ENCODE measurements at regions not wholly inside any gene's neighbourhood (a gene's known extent, or its start where the extent isn't known, plus 50 kb on each side); places are given as distances from the start of the nearest gene placed in this dataset.

DNA sequence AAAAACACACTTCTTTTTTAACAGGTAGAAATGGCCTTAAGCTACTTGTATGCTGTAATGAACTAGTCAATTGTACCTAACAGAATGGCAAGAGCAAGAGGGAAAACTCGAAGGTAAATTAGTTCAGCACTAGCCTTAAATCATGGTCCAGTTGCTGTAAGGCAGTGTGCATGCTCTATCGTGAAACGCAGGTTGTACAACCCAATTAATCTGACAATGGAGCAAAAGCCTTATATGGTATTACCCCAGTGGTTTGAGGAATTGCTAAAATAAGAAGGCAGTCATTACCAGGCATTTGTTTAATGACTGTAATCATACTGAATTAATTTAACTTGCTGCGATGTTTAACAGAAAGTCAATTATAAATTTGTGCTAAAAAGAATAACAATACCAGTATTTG lies 69.3 kb upstream of the SOX4 start:
- no peaks in the 10 kb centered on the region for H3K36me3 Mint-ChIP-seq (ENCODE audit: low read depth, unreplicated experiment)
- Histone ChIP-seq H3K4me1 (ENCODE audit: insufficient read depth, low read length) (no peaks in the 10 kb centered on the region), H3K27me3 (ENCODE audit: insufficient read depth, low read length) (no peaks in the 10 kb centered on the region), H3K27ac (ENCODE audit: low read depth, low read length) (no peak overlapping the region), H3K4me3 (ENCODE audit: insufficient read depth, low read depth, low read length) (no peak overlapping the region), H3K9me3 (ENCODE audit: insufficient read depth, low read depth, low read length) (no peaks in the 10 kb centered on the region), H3K9ac (ENCODE audit: low read length) (no peak overlapping the region), H3K79me2 (ENCODE audit: insufficient read depth, low read length) (no peaks in the 10 kb centered on the region), H3K36me3 (ENCODE audit: insufficient read depth, low read length) (no peaks in the 10 kb centered on the region), H3K4me2 (ENCODE audit: low read length) (no peak overlapping the region), H2AFZ (ENCODE audit: low read depth, low read length) (no peak overlapping the region), H4K20me1 (ENCODE audit: insufficient read depth, low read length) (no peaks in the 10 kb centered on the region)
- H3K4me3 Mint-ChIP-seq (ENCODE audit: unreplicated experiment), result no peak overlapping the region
- DNase-seq (ENCODE audit: low read depth), result no peak
- FAIRE-seq, result no peak
- no peak overlapping the region for H3K27ac Mint-ChIP-seq (ENCODE audit: unreplicated experiment)
- H3K27me3 Mint-ChIP-seq (ENCODE audit: low read depth, unreplicated experiment), result peaks cover 14% of the 10 kb centered on the region
- no peaks in the 10 kb centered on the region for H3K4me1 Mint-ChIP-seq (ENCODE audit: low read depth, unreplicated experiment)
- no peaks in the 10 kb centered on the region for H3K9me3 Mint-ChIP-seq (ENCODE audit: unreplicated experiment)
- TF ChIP-seq CTCF (IDR thresholded peaks at IDR 0.05; ENCODE audit: insufficient read depth, low read depth, low read length) (no peak), EZH2 (IDR thresholded peaks at IDR 0.05; ENCODE audit: insufficient read depth, low read length) (no peak)

DNA sequence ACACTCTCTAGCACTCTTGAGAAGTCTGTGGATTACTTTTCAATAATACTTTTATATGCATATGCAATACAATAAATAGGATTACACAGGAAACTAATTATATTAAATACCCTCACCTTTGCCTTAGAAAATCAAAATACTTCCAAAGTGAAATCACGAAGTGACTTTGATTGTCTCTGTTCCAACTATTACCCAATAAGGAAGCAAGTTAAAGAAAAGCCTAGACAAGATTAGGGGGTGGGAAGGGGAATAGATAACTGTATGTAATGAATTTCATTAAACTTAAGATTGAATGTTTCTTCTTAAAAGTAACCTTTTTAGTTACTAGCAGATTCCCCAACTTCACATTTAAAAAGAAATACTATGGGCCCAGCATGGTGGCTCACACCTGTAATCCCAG lies 66.6 kb upstream of the SOX4 start:
- no peak for FAIRE-seq
- H3K4me3 Mint-ChIP-seq (ENCODE audit: unreplicated experiment), result no peak overlapping the region
- H3K4me1 ChIP-seq (ENCODE audit: insufficient read depth, low read length), result no peaks in the 10 kb centered on the region

More for the DNA sequence above, 66.6 kb upstream of the SOX4 start:
- Histone ChIP-seq H3K79me2 (ENCODE audit: insufficient read depth, low read length) (no peaks in the 10 kb centered on the region), H2AFZ (ENCODE audit: low read depth, low read length) (no peak overlapping the region), H3K4me3 (ENCODE audit: insufficient read depth, low read depth, low read length) (no peak overlapping the region), H4K20me1 (ENCODE audit: insufficient read depth, low read length) (no peaks in the 10 kb centered on the region), H3K4me2 (ENCODE audit: low read length) (no peak overlapping the region), H3K36me3 (ENCODE audit: insufficient read depth, low read length) (no peaks in the 10 kb centered on the region), H3K27me3 (ENCODE audit: insufficient read depth, low read length) (no peaks in the 10 kb centered on the region), H3K9ac (ENCODE audit: low read length) (no peak overlapping the region), H3K9me3 (ENCODE audit: insufficient read depth, low read depth, low read length) (no peaks in the 10 kb centered on the region), H3K27ac (ENCODE audit: low read depth, low read length) (no peak overlapping the region)
- no peaks in the 10 kb centered on the region for H3K4me1 Mint-ChIP-seq (ENCODE audit: low read depth, unreplicated experiment)
- peaks cover 1% of the 10 kb centered on the region for H3K9me3 Mint-ChIP-seq (ENCODE audit: unreplicated experiment)
- no peak for TF ChIP-seq EZH2 (IDR thresholded peaks at IDR 0.05; ENCODE audit: insufficient read depth, low read length)
- no peak for TF ChIP-seq CTCF (IDR thresholded peaks at IDR 0.05; ENCODE audit: insufficient read depth, low read depth, low read length)
- H3K36me3 Mint-ChIP-seq (ENCODE audit: low read depth, unreplicated experiment), result no peaks in the 10 kb centered on the region
- H3K27me3 Mint-ChIP-seq (ENCODE audit: low read depth, unreplicated experiment), result peaks cover 14% of the 10 kb centered on the region
- no peak for DNase-seq (ENCODE audit: low read depth)
- H3K27ac Mint-ChIP-seq (ENCODE audit: unreplicated experiment), result no peak overlapping the region

Data from astrocyte (in vitro differentiated cells and primary cell).